K562 (cell line): ENCODE measurements at regions not wholly inside any gene's neighbourhood (a gene's known extent, or its start where the extent isn't known, plus 50 kb on each side); places are given as distances from the start of the nearest gene placed in this dataset.

Experiments used
- ATAC-seq: fragments of 200-7000 bp; cut with Tn5 transposase; 3 replicates; pipeline ENCODE4 v1.9.1; 2020; ENCODE audit warnings: moderate library complexity
- BruUV-seq: library from RNA; stranded (reverse); fragments of 400-500 nt; replicated peaks from 2 replicates; lab custom pipeline; 2021; lab: Mats Ljungman, UMichigan
- CTCF ChIA-PET: fragments of 300-600 bp; formaldehyde crosslinking; extraction: SDS; loops from one replicate; lab custom pipeline; 2021; ENCODE audit warnings: low intra/inter-chr PET ratio; lab: Yijun Ruan, JAX
- POLR2A ChIA-PET: fragments of 300-600, 350-650 bp; sonication (Branson Sonifier 250); formaldehyde crosslinking; extraction: SDS; loops from one replicate; lab custom pipeline; 2021; ENCODE audit warnings: antibody characterized with exemption, inconsistent platforms; lab: Yijun Ruan, JAX
- DNase-seq, 4 experiments: peaks; one replicate each; pipeline versions ENCODE4 v3.0.0 to v3.0.0-alpha.2; 2011 to 2018; ENCODE audit warnings: low spot score in 3 of 4, mixed read lengths in 3 of 4; ENCODE audit errors: extremely low read depth in 1 of 4
- FAIRE-seq: peaks from 2 replicates; lab custom pipeline; 2011; peaks lifted over from hg19 to GRCh38; lab: Jason Lieb, UNC
- H2AFZ ChIP-seq: 2 replicates; pipeline ENCODE4 v1.6.0; 2011; ENCODE audit warnings: low read depth, low read length, control low read depth, inconsistent platforms
- H3K27ac ChIP-seq: fragments of 200-600 bp; 3 replicates; pipeline ENCODE4 v1.8.0; 2011; ENCODE audit warnings: low read depth, mild to moderate bottlenecking, control low read depth, inconsistent platforms, low read length, moderate library complexity, mixed read lengths; ENCODE audit errors: extremely low read depth
- H3K27me3 ChIP-seq, 2 experiments: fragments of 300-600 bp in 1 of 2; 2 replicates in 1 of 2; 3 replicates in 1 of 2; pipeline versions ENCODE4 v1.6.0 to v1.8.0; 2011; ENCODE audit warnings: inconsistent platforms in 2 of 2, low read length in 2 of 2, mild to moderate bottlenecking in 1 of 2, mixed read lengths in 1 of 2, moderate library complexity in 1 of 2; ENCODE audit not compliant: control insufficient read depth in 2 of 2, insufficient read depth in 2 of 2
- H3K36me3 ChIP-seq: fragments of 300-600 bp; 3 replicates; pipeline ENCODE4 v1.8.0; 2011; ENCODE audit warnings: mild to moderate bottlenecking, low read length, inconsistent platforms; ENCODE audit not compliant: control insufficient read depth, insufficient read depth
- H3K4me1 ChIP-seq, 2 experiments: fragments of 200-600 bp in 1 of 2; replicated peaks in 1 of 2; 2 replicates in 1 of 2; 3 replicates in 1 of 2; pipeline versions ENCODE4 v1.5.1 to v1.8.0; 2011; ENCODE audit warnings: inconsistent platforms in 2 of 2, low read length in 2 of 2, mild to moderate bottlenecking in 1 of 2, mixed read lengths in 1 of 2, moderate library complexity in 1 of 2; ENCODE audit not compliant: control insufficient read depth in 2 of 2, insufficient read depth in 2 of 2
- H3K4me2 ChIP-seq: 2 replicates; pipeline ENCODE4 v1.6.1; 2011; ENCODE audit warnings: low read length, control low read depth, inconsistent platforms, mixed read lengths; ENCODE audit not compliant: insufficient read depth
- H3K4me3 ChIP-seq: fragments of 200-600 bp; sonication (generic), shearing (Covaris generic); 2 replicates; pipeline ENCODE4 v1.5.1; 2016; ENCODE audit warnings: control low read depth, inconsistent platforms
- H3K79me2 ChIP-seq: fragments of 200-600 bp; 3 replicates; pipeline ENCODE4 v1.8.0; 2011; ENCODE audit warnings: low read length, inconsistent platforms; ENCODE audit not compliant: control insufficient read depth, insufficient read depth
- H3K9ac ChIP-seq, 2 experiments: 2 replicates each; pipeline versions ENCODE4 v1.6.0 to v1.6.1; 2011; ENCODE audit warnings: low read depth in 2 of 2, low read length in 2 of 2, control low read depth in 1 of 2, inconsistent platforms in 1 of 2, mild to moderate bottlenecking in 1 of 2, mixed read lengths in 1 of 2; ENCODE audit not compliant: insufficient read depth in 1 of 2
- H3K9me1 ChIP-seq: one replicate; pipeline ENCODE4 v1.6.0; 2011; ENCODE audit warnings: inconsistent platforms, mild to moderate bottlenecking, low read length, moderate library complexity; ENCODE audit not compliant: control insufficient read depth, insufficient read depth
- H3K9me3 ChIP-seq: replicated peaks from 2 replicates; pipeline ENCODE4 v1.5.1; 2011; ENCODE audit warnings: low read depth, low read length, inconsistent platforms; ENCODE audit not compliant: control insufficient read depth, insufficient read depth
- H4K20me1 ChIP-seq: replicated peaks from 2 replicates; pipeline ENCODE4 v1.6.1; 2011; ENCODE audit warnings: low read length, inconsistent platforms, mixed read lengths; ENCODE audit not compliant: control insufficient read depth, insufficient read depth
- CBX1 ChIP-seq: sonication (generic); IDR thresholded peaks from 2 replicates; pipeline ENCODE4 v1.6.1; 2016; ENCODE audit warnings: antibody characterized with exemption, low read depth, mild to moderate bottlenecking
- MBD1 ChIP-seq: fragments of 250-450 bp; sonication (Bioruptor Pico); IDR thresholded peaks from 2 replicates; pipeline ENCODE4 v1.8.0; 2022; ENCODE audit warnings: inconsistent platforms
- NR2C1 ChIP-seq, 2 experiments: fragments of 450-650 bp; IDR thresholded peaks; 2 replicates each; pipeline ENCODE4 v1.6.1; 2017; ENCODE audit warnings: mild to moderate bottlenecking in 2 of 2, antibody characterized with exemption in 1 of 2, inconsistent platforms in 1 of 2, missing compliant biosample characterization in 1 of 2, missing genetic modification characterization in 1 of 2
- PHF21A ChIP-seq: fragments of 450-650 bp; IDR thresholded peaks from 2 replicates; pipeline ENCODE4 v1.6.1; 2017; ENCODE audit warnings: low read depth, borderline replicate concordance
- POU5F1 ChIP-seq: fragments of 150-350 bp; IDR thresholded peaks from 2 replicates; pipeline ENCODE4 v1.6.1; 2014; ENCODE audit warnings: borderline replicate concordance, low read length, low read depth, mild to moderate bottlenecking; ENCODE audit not compliant: partially characterized antibody
- SMARCB1 ChIP-seq: IDR thresholded peaks from 2 replicates; pipeline ENCODE4 v1.6.1; 2011; ENCODE audit warnings: improper control_type of control experiment, low read depth; ENCODE audit not compliant: insufficient read length
- SNAPC5 ChIP-seq: fragments of 250-450 bp; sonication (Bioruptor Pico); IDR thresholded peaks from 2 replicates; pipeline ENCODE4 v1.8.0; 2021; ENCODE audit warnings: moderate library complexity, mild to moderate bottlenecking, inconsistent platforms
- SRSF1 ChIP-seq: fragments of 200-400 bp; formaldehyde crosslinking; IDR thresholded peaks from 2 replicates; pipeline ENCODE4 v1.6.1; 2017; ENCODE audit warnings: mild to moderate bottlenecking, low read depth, low read length, moderate library complexity
- TCFL5 ChIP-seq: fragments of 250-450 bp; sonication (Bioruptor Pico); conservative IDR thresholded peaks from 2 replicates; pipeline ENCODE4 v1.6.1; 2021; ENCODE audit warnings: mild to moderate bottlenecking, moderate library complexity, matching md5 sums
- ZC3H11A ChIP-seq: IDR thresholded peaks from 2 replicates; pipeline ENCODE4 v1.6.1; 2012; ENCODE audit warnings: low read depth, low read length, improper control_type of control experiment
- ZKSCAN8 ChIP-seq: fragments of 200-800 bp; sonication (Bioruptor generic); IDR thresholded peaks from 2 replicates; pipeline ENCODE4 v1.6.1; 2016; ENCODE audit warnings: missing genetic modification characterization, missing compliant biosample characterization
- ZNF143 ChIP-seq: sonication (generic); formaldehyde crosslinking; IDR thresholded peaks from 2 replicates; pipeline ENCODE4 v1.9.0; 2022; ENCODE audit warnings: mild to moderate bottlenecking, missing genetic modification reagents
- ZNF23 ChIP-seq: fragments of 250-450 bp; sonication (Bioruptor Pico); IDR thresholded peaks from 2 replicates; pipeline ENCODE4 v1.4.0; 2020; ENCODE audit warnings: mild to moderate bottlenecking
- ZNF232 ChIP-seq: sonication (generic); formaldehyde crosslinking; IDR thresholded peaks from 2 replicates; pipeline ENCODE4 v1.8.0; 2022; ENCODE audit warnings: mild to moderate bottlenecking, missing genetic modification reagents
- ZNF431 ChIP-seq: sonication (generic); formaldehyde crosslinking; IDR thresholded peaks from 2 replicates; pipeline ENCODE4 v1.8.0; 2022; ENCODE audit warnings: mild to moderate bottlenecking, missing genetic modification reagents
- WGBS: fragments of 100-300 bp; shearing (Covaris generic); methylation state at CpG from one replicate; pipeline ENCODE4 v1.1.6; 2016; ENCODE audit warnings: low coverage, mixed read lengths; ENCODE audit not compliant: insufficient coverage; ENCODE audit errors: missing lambda C conversion rate; 5-methylcytosine and 5-hydroxymethylcytosine counted together
- in situ Hi-C: fragments of 300-500 bp; cut with MboI; formaldehyde crosslinking; loops from 4 replicates; pipeline ENCODE4 v1.15.0; 2018; ENCODE audit warnings: inconsistent platforms, mixed read lengths
- intact Hi-C: fragments of 100-400 bp; cut with micrococcal nuclease; formaldehyde crosslinking; loops from 2 replicates; pipeline ENCODE4 v1.14.2; 2022
- TF ChIP-seq, protein P1 (sequence below): fragments of 450-650 bp; IDR thresholded peaks from 2 replicates; pipeline ENCODE4 v1.6.1; 2017; ENCODE audit warnings: mild to moderate bottlenecking, moderate library complexity
- TF ChIP-seq, protein P2 (sequence below), 2 experiments: fragments of 450-650 bp; IDR thresholded peaks; 2 replicates each; pipeline ENCODE4 v1.6.1; 2016
- TF ChIP-seq, protein P3 (sequence below): fragments of 450-650 bp; IDR thresholded peaks from 2 replicates; pipeline ENCODE4 v1.6.1; 2017; ENCODE audit warnings: antibody characterized with exemption

- H3K4me1 ChIP-seq = no peaks in the 10 kb centered on the region
- H3K4me3 ChIP-seq = no peak overlapping the region
- intact Hi-C loops (no loop called here), in situ Hi-C loops (no loop called here)
- no peaks in the 10 kb centered on the region for H3K9me1 ChIP-seq
- H3K9me3 ChIP-seq = no peaks in the 10 kb centered on the region
- no peak overlapping the region for H2AFZ ChIP-seq
- CTCF ChIA-PET = no interaction called here
- POLR2A ChIA-PET = no interaction called here
- no peak overlapping the region for H3K9ac ChIP-seq
- WGBS = 0% methylated on average over 1 of the region's 1 CpG
- no peaks in the 10 kb centered on the region for H3K27me3 ChIP-seq
- DNase-seq = no peak
- no peak for ATAC-seq
- no peaks in the 10 kb centered on the region for H3K36me3 ChIP-seq
- H4K20me1 ChIP-seq = no peaks in the 10 kb centered on the region
- BruUV-seq = no TSS peak
- no peak overlapping the region for H3K27ac ChIP-seq
- FAIRE-seq = no peak
- H3K4me2 ChIP-seq = no peak overlapping the region
- H3K79me2 ChIP-seq = no peaks in the 10 kb centered on the region
- TF ChIP-seq, protein P1, sequence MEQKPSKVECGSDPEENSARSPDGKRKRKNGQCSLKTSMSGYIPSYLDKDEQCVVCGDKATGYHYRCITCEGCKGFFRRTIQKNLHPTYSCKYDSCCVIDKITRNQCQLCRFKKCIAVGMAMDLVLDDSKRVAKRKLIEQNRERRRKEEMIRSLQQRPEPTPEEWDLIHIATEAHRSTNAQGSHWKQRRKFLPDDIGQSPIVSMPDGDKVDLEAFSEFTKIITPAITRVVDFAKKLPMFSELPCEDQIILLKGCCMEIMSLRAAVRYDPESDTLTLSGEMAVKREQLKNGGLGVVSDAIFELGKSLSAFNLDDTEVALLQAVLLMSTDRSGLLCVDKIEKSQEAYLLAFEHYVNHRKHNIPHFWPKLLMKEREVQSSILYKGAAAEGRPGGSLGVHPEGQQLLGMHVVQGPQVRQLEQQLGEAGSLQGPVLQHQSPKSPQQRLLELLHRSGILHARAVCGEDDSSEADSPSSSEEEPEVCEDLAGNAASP = no peak
- TF ChIP-seq, protein P2, sequence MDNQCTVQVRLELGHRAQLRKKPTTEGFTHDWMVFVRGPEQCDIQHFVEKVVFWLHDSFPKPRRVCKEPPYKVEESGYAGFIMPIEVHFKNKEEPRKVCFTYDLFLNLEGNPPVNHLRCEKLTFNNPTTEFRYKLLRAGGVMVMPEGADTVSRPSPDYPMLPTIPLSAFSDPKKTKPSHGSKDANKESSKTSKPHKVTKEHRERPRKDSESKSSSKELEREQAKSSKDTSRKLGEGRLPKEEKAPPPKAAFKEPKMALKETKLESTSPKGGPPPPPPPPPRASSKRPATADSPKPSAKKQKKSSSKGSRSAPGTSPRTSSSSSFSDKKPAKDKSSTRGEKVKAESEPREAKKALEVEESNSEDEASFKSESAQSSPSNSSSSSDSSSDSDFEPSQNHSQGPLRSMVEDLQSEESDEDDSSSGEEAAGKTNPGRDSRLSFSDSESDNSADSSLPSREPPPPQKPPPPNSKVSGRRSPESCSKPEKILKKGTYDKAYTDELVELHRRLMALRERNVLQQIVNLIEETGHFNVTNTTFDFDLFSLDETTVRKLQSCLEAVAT (IDR thresholded peaks at IDR 0.05) = no peak
- TF ChIP-seq SRSF1 (no peak), ZNF431 (no peak), ZNF143 (no peak), SMARCB1 (no peak), TCFL5 (no peak), ZC3H11A (no peak), ZNF232 (CRISPR knock-in tag) (no peak), CBX1 (no peak), POU5F1 (no peak), SNAPC5 (no peak), ZKSCAN8 (CRISPR knock-in tag) (no peak), MBD1 (no peak), NR2C1 (IDR thresholded peaks at IDR 0.05) (no peak), NR2C1 (tag; IDR thresholded peaks at IDR 0.05) (no peak), ZNF23 (CRISPR knock-in tag) (no peak), PHF21A (no peak)
- TF ChIP-seq, protein P3, sequence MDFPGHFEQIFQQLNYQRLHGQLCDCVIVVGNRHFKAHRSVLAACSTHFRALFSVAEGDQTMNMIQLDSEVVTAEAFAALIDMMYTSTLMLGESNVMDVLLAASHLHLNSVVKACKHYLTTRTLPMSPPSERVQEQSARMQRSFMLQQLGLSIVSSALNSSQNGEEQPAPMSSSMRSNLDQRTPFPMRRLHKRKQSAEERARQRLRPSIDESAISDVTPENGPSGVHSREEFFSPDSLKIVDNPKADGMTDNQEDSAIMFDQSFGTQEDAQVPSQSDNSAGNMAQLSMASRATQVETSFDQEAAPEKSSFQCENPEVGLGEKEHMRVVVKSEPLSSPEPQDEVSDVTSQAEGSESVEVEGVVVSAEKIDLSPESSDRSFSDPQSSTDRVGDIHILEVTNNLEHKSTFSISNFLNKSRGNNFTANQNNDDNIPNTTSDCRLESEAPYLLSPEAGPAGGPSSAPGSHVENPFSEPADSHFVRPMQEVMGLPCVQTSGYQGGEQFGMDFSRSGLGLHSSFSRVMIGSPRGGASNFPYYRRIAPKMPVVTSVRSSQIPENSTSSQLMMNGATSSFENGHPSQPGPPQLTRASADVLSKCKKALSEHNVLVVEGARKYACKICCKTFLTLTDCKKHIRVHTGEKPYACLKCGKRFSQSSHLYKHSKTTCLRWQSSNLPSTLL = no peak
Measured at GRCh38 chr21:25036775-25037174, 570.5 kb downstream of the MRPL39 start.
